Left lobe of liver (tissue), 2 donors: ENCODE measurements at regions not wholly inside any gene's neighbourhood (a gene's known extent, or its start where the extent isn't known, plus 50 kb on each side); places are given as distances from the start of the nearest gene placed in this dataset.

Experiments used
- ATAC-seq: fragments of 200-7000 bp; cut with Tn5 transposase; one replicate; pipeline ENCODE4 v1.9.1; 2020; ENCODE audit warnings: mild to moderate bottlenecking, moderate library complexity
- DNase-seq: peaks from one replicate; pipeline ENCODE4 v3.0.0-alpha.2; 2020; ENCODE audit warnings: low spot score
- donor health status: DM: no; HTN: no; CAD: no; lungs with moderate emphysema.
- donor health status: DM: no; HTN: yes; CAD: no.

DNA sequence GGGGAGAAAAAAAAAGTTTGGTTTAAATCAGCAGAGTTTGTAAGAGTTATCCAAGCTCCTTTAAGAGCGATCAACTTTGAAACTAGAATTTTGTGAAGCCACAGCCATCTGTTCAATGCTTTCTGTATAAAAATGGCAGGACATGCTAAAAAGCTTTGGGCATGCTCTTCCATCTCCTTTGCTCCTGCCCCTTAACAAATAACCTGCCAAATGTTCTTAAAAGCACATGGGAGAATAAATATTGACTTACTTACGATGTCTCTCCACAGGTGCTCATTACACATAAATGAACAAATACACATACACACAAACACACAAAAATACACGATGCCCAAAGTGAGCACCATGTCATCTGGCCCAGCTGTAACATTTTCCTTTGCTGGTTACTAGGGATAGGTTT, 211.8 kb upstream of the DPH6 start:
- ATAC-seq (peak; percentile 71), DNase-seq (no peak)

- no peak for DNase-seq
- ATAC-seq, result peak; percentile 82
Measured at GRCh38 chr15:35764661-35765519, 218.9 kb upstream of the DPH6 start.

DNA sequence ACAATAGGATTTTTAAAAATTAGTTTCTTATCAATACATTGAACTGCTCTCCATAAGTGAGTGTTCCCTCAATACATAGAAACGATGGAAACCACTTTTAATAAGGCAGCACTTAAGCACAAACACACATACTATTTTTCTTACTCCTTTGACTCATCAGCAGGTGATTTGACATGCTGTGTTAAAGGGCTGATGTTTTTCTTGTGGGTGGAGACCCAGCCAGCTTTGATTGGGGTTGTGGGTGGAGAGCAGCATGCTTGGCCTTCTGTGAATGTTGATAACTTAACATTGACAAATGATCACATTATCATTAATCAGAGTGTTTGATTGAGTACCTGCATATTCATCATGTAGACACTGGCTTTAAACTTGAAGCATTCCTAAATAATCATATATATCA, 223.0 kb upstream of the DPH6 start:
- no peak for DNase-seq
- no peak for ATAC-seq

- no peak for DNase-seq
- ATAC-seq, result no peak
Measured at GRCh38 chr15:35769656-35770055, 223.7 kb upstream of the DPH6 start.

- no peak for DNase-seq
- ATAC-seq, result no peak
Measured at GRCh38 chr15:35771746-35772442, 225.9 kb upstream of the DPH6 start.

GRCh38 chr15:35774653-35775052, 228.7 kb upstream of the DPH6 start:
- DNase-seq, result no peak
- ATAC-seq, result no peak

DNA sequence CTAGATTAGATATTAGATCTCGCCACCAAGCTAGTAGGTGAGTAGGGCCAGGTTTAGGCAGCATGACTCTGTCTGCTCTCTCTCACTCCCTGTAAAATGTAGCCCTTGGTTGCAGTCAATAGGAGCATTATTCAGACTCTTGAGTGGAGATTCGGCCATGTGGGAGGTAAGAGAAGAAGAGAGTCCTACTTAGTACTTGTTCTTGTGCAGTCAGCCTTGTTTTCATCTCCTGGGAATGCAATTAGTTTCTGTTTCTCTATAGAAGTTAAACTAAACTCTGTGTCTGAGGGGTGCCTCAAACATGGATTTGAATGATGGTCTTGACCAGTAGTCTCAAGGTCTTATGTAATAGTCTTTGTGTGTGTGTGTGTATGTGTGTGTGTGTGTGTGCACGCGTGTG, 229.5 kb upstream of the DPH6 start:
- ATAC-seq, result no peak
- no peak for DNase-seq

DNA sequence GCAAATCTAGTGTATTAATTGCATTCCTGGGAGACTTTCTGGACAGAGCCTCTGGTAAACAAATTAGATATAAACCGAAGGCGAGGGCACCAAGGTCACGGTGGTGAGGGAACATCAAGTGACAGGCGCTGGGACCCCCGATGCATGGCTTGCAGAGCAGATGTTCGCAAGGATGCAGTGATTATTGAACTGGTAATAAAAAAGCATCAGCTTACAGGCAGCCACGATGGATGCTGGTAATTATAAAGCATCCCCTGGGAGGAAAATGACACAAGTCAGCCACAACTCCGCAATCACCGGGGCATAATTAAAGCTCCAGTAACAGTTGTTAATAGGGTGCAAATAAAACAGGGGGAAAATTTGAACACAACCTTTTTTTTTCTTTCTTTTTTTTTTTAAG, 231.1 kb upstream of the DPH6 start:
- ATAC-seq, result no peak
- no peak for DNase-seq

- DNase-seq, result no peak
- no peak for ATAC-seq
Measured at GRCh38 chr15:35783203-35783602, 237.2 kb upstream of the DPH6 start.

DNA sequence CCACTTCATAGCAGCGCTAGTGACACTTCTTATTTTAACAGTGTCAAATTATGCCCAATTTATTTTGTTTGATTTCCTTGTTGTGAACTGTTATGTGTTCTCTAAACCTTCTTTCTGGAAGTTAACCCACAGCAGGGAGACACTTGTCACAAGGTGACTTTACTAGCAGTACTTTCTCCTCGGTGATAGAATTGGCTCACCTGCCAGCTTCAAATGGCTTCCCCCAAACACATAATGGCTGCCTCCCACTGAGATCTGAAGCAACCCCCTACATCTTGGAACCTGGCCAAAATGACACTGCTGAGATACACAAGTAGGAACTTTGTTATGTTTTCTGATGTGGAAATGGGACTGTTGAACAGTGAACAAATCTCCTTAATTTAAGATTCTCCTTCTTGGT, 238.8 kb upstream of the DPH6 start:
- ATAC-seq (no peak), DNase-seq (no peak)

DNA sequence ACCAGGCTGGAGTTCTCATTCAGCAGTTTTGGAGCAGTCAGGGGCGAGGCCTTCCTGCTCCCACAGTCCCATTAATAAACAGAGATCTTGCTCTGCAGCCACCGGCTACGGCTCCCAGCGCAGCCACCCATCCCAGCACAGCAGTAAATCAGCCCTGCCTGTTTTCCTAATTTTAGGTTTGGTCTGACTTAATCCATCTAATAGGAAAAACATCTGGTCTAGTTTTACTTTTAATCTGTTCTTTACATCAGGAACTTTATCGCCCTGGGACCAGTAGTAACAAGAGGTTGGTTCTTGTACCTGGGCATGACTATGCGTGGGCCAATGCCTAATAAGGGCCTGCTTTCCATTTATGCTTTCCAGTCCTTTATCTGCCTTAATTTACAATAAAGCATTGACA, 264.0 kb upstream of the DPH6 start:
- ATAC-seq (no peak), DNase-seq (no peak)

DNA sequence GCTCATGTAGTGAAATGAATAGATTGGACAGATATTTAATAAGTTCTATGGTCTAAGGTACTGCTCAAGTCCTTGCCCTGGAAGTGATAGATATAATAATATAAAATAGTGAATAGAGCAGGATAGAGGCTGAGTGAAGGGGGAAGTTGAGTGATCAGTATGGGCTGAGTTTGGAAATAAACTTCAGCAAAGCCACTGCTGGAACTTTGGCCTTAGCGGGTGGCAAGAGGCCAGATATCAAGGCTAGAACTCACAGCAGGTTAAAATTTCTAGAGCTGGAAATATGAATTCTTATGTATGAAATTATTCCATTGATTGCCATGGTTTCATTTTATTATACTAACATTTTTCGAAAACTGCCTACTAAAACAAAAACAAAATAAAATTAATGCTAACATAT, 267.6 kb upstream of the DPH6 start:
- ATAC-seq, result peak; percentile 88
- DNase-seq, result peak; percentile 47

DNA sequence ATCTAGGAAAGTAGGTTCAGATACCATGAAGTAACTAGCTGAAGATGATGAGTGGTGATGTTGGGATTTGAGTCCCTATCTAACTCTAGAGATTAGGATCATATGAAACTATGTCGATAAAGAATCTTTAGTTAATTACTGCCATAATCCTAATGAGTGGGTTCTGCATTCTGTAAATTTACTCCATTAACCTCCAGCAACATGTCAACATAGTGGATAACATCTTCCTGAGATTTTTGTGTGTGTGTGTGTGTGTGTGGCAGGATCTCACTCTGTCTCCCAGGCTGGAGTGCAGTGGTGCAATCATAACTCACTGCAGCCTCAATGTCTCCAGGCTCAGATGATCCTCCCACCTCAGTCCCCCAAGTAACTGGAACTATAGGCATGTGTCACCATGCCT, 272.9 kb upstream of the DPH6 start:
- no peak for ATAC-seq
- DNase-seq, result no peak

DNA sequence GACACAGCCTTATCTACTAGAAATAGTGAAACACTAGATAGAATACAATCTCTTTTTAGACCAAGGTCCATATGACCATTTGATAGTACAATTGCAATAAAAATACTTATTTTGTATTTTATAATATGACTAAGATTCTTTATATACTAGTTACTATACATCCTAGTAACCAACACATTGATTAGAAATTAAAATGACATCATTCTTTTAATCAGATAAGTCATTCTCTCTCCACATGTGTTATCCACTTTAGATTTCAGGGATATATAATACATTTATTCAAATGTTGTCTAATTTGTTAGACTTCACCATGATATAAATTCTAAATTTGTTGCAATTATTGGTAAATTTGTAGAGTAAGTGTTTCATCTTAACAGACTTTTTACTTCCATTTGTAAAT, 276.2 kb upstream of the DPH6 start:
- no peak for DNase-seq
- ATAC-seq, result no peak

DNA sequence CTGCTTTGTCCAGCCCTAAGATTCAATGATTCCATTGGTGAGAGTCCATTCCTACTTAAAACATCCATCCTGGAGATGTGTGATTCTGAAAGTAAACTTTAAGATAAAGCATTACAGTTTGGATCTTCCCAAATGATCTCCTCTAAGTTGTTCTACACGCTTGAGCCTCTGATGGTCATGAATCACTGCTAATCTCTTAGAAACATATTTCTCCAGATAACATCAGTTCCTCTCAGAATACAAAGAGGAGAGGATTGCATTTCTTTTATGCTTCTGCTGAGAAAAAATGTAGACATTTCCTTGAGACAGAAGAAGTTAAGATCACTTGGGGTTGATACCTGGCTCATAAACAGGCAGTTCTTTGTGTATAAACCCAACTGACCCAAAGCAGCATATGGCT, 281.2 kb upstream of the DPH6 start:
- DNase-seq, result no peak
- no peak for ATAC-seq

DNA sequence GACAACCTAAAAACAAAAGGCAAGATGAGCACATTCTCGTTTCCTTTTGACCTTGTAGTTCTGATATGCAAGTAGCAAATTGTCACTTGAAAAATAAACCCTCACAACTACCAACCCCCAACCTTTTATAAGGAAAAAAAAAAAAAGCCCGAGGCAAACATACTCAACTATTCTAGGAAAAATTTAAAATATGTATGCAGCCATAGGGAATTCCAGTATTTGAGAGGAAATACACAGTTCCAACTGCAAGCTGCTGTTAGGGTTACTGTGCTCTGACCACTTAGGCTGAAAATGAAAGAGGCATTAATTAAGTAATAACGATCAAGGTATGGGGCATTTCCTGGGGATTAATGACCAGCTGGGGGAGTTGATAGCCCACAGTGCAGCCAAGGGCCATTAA, 281.9 kb upstream of the DPH6 start:
- ATAC-seq, result no peak
- no peak for DNase-seq

- ATAC-seq, result no peak
Measured at GRCh38 chr15:35833581-35833980, 287.6 kb upstream of the DPH6 start.

DNA sequence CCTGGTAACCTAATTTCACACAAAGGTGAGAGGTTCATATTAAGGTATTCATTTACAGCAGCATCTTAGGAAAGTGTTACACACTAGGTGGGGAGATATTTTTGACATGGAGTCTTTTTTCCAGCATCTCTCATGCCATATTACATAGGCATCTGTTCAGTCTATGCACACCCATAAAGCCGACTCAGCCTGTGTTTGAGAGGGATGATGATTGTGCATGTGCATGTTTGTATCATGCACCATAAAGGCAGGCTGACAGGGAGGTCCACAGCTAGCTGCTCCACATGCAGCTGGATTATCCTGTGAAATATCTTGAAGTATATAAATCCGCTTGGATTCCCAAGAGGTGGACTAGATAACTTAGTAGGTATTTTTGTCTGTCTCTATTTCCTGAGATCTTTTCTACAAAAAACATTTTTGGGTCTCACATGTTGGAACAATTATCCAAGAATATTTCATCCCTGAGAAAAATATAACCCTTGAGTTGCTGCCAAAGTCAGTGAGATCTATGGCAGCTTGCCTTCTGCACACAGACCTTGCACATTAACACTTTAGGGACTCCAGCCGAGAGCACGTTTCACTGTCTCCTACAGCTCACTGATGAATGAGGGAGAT, 288.4 kb upstream of the DPH6 start:
- no peak for DNase-seq
- ATAC-seq, result no peak

More at GRCh38 chr15:35833581-35833980, 287.6 kb upstream of the DPH6 start:
- DNase-seq, result no peak

DNA sequence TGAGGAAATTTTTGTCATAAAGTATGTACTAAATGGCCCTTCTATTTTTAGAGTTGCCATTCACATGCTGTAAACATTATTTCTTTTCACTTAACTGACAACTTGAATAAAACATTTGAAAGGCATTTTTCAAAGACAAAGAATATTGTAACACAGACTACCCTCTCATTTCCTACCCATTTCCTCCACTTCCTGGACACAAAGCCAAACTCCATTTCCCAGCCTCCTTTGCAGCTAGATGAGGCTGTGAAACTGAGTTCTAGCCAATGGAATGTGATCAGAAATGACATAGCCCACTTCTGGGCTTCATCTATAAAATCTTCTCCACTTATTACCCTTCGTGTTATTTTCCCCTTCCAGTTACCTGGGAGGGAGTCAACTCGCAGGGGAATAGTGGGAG, 288.9 kb upstream of the DPH6 start:
- no peak for DNase-seq

DNA sequence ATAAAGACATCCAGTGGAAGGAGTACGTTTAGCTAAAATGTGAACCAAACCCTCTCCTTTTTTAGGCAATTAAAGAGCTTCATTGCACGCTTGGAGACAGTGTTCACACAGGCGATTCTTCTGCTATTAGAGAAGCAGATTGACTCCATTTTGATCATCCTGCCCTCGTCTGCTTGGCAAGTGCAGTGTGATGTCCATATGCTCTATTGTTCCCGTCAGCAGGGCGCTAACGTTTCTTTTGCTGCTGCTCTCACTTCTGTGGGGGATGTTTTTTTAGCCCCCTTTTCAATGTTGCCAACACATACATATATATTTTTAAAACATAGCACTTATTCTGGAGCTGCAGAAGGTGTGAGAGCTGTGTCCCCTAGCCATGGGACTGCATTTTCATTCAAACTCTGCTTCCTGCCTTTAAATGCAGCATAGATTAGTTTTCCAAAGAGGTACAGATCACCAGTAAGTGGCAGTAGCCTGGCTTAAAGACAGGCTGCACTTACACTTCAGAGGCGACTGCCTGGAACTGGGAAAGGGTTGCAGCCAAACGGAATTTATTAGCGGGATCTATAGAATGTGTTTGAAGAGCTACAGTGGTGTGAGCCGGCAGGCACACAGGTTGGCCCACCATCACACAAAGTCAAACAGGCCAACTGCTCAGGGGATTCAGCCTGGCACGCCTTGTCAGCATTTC, 292.6 kb upstream of the DPH6 start:
- DNase-seq (no peak), ATAC-seq (no peak)

More for the DNA sequence above, 288.9 kb upstream of the DPH6 start:
- ATAC-seq, result no peak

DNA sequence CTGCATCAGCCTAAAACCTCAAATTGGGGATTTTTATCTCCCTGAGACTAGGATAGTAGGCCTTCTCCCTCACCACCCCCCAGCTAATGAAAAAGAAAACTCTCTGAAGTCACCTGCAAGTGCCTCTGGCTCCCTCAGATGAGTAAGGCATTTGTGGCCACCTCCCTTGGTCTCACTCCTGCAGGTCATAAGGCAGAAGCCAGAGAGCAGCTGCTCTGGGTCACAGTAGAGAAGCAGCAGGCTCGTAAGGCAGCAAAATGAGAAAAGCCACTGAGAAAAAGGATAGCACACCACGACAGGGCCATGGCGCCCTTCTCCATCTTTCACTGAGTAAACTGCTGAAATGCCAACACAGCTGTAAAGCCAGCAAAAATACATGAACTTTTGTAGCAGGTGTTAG, 296.7 kb upstream of the DPH6 start:
- DNase-seq, result no peak
- no peak for ATAC-seq
